Neuronal stem cell (in vitro differentiated cells): ENCODE measurements at regions not wholly inside any gene's neighbourhood (a gene's known extent, or its start where the extent isn't known, plus 50 kb on each side); places are given as distances from the start of the nearest gene placed in this dataset.

ENCODE experiments used
- DNase-seq: peaks from one replicate; pipeline ENCODE4 v3.0.0-alpha.2; 2013; ENCODE audit warnings: low spot score
- H2AFZ ChIP-seq: one replicate; pipeline ENCODE4 v1.6.1; 2013; ENCODE audit warnings: mild to moderate bottlenecking, low read length, inconsistent platforms
- H2AK5ac ChIP-seq: 2 replicates; pipeline ENCODE4 v1.6.1; 2013; ENCODE audit warnings: low read depth, mild to moderate bottlenecking, inconsistent platforms, low read length, moderate library complexity, mixed read lengths
- H2BK120ac ChIP-seq: 2 replicates; pipeline ENCODE4 v1.6.1; 2013; ENCODE audit warnings: low read depth, mild to moderate bottlenecking, inconsistent platforms, low read length, moderate library complexity, mixed read lengths
- H2BK12ac ChIP-seq: one replicate; pipeline ENCODE4 v1.6.1; 2013; ENCODE audit warnings: low read length, inconsistent platforms
- H2BK15ac ChIP-seq: 2 replicates; pipeline ENCODE4 v1.6.1; 2013; ENCODE audit warnings: mild to moderate bottlenecking, low read length, inconsistent platforms, mixed read lengths
- H2BK5ac ChIP-seq: one replicate; pipeline ENCODE4 v1.6.1; 2013; ENCODE audit warnings: inconsistent platforms, mild to moderate bottlenecking, low read length, moderate library complexity
- H3K14ac ChIP-seq: one replicate; pipeline ENCODE4 v1.6.1; 2013; ENCODE audit warnings: low read length, inconsistent platforms
- H3K18ac ChIP-seq: 2 replicates; pipeline ENCODE4 v1.6.1; 2013; ENCODE audit warnings: low read length, inconsistent platforms
- H3K23ac ChIP-seq: 2 replicates; pipeline ENCODE4 v1.6.1; 2013; ENCODE audit warnings: low read depth, mild to moderate bottlenecking, mixed read lengths, low read length, inconsistent platforms; ENCODE audit not compliant: poor library complexity
- H3K27ac ChIP-seq: replicated peaks from 3 replicates; pipeline ENCODE4 v1.5.1; 2013; ENCODE audit warnings: low read length, inconsistent platforms
- H3K27me3 ChIP-seq, 3 experiments: 2 replicates each; pipeline ENCODE4 v1.6.1; 2013; ENCODE audit warnings: low read length in 3 of 3, mild to moderate bottlenecking in 2 of 3, inconsistent platforms in 1 of 3, low read depth in 1 of 3, mixed read lengths in 1 of 3, moderate library complexity in 1 of 3; ENCODE audit not compliant: control insufficient read depth in 3 of 3, insufficient read depth in 3 of 3
- H3K36me3 ChIP-seq, 2 donors: replicated peaks in 1 of 2; 2 replicates each; pipeline ENCODE4 v1.6.1; 2013; ENCODE audit warnings: low read length in 2 of 2; ENCODE audit not compliant: control insufficient read depth in 2 of 2, insufficient read depth in 2 of 2
- H3K4ac ChIP-seq: 2 replicates; pipeline ENCODE4 v1.6.1; 2013; ENCODE audit warnings: inconsistent platforms, mild to moderate bottlenecking, low read length, moderate library complexity
- H3K4me1 ChIP-seq, 2 donors: 1 replicate in 1 of 2; 2 replicates in 1 of 2; pipeline ENCODE4 v1.6.1; 2013; ENCODE audit warnings: low read length in 2 of 2, low read depth in 1 of 2; ENCODE audit not compliant: control insufficient read depth in 2 of 2, insufficient read depth in 1 of 2
- H3K4me2 ChIP-seq: one replicate; pipeline ENCODE4 v1.6.1; 2013; ENCODE audit warnings: mild to moderate bottlenecking, low read length, inconsistent platforms; ENCODE audit not compliant: insufficient read depth, poor library complexity, severe bottlenecking
- H3K4me3 ChIP-seq, 2 donors: 2 replicates each; pipeline ENCODE4 v1.5.1; 2013; ENCODE audit warnings: low read length in 2 of 2, mild to moderate bottlenecking in 2 of 2, inconsistent platforms in 1 of 2, moderate library complexity in 1 of 2
- H3K79me1 ChIP-seq: one replicate; pipeline ENCODE4 v1.6.1; 2013; ENCODE audit warnings: low read depth, mild to moderate bottlenecking, inconsistent platforms, low read length, moderate library complexity
- H3K9ac ChIP-seq: one replicate; pipeline ENCODE4 v1.6.1; 2013; ENCODE audit warnings: mild to moderate bottlenecking, low read depth, low read length, inconsistent platforms; ENCODE audit not compliant: poor library complexity
- H3K9me3 ChIP-seq, 2 donors: replicated peaks in 1 of 2; 2 replicates each; pipeline versions ENCODE3 to v1.6.1; 2013; ENCODE audit warnings: low read length in 2 of 2, mild to moderate bottlenecking in 2 of 2, inconsistent platforms in 1 of 2, low read depth in 1 of 2, mixed read lengths in 1 of 2, moderate library complexity in 1 of 2; ENCODE audit not compliant: control insufficient read depth in 2 of 2, insufficient read depth in 1 of 2
- H4K8ac ChIP-seq: one replicate; pipeline ENCODE4 v1.6.1; 2013; ENCODE audit warnings: low read depth, mild to moderate bottlenecking, inconsistent platforms, low read length, moderate library complexity
- H4K91ac ChIP-seq: one replicate; pipeline ENCODE4 v1.6.1; 2013; ENCODE audit warnings: low read length, low read depth, mild to moderate bottlenecking, inconsistent platforms; ENCODE audit not compliant: poor library complexity
- WGBS, 2 donors: extraction: QIAGEN DNeasy Blood & Tissue Kit; methylation state at CpG; one replicate each; pipeline ENCODE4 v1.1.7; 2013; ENCODE audit warnings: missing lambda C conversion rate in 2 of 2, mixed read lengths in 1 of 2; ENCODE audit not compliant: insufficient read length in 2 of 2, insufficient replicate concordance in 1 of 2; ENCODE audit errors: extremely low coverage in 2 of 2; 5-methylcytosine and 5-hydroxymethylcytosine counted together

DNA sequence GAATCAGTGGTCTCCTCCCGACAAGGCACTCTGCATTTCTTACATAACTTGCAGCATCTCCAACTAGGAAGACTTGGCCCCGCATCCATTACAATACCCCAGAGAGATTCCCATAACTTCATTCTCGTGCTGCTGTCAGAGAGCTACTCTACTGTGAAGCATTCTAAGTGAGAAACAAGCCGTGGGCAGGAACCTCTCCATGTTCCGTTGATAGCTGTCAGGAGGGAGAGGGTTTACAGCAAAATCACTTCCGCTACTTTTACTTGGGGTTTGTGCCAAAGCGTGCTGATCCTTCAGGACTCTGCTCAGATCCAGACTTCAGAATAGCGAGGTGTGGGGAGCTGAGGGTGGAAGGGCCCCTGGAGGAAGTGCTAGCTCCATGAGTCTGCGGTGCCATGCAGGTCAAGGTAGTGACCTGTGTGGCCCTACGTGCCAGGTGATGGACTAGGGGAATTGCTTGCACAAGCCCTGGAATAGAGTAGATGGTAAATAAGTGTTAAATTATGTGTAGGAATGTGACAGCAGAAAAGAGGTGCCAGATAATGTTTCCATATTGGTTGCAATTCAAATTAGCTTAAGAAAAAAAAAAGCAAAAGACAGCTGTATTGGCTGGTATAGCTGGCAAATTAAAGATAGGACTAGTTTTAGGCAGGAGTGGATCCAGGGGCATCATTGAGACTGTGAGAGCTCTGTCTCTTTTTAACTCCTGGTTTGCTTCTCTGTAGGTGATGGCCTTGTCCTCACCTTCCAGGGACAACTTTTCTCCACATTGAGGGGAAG is 358.5 kb upstream of the ERCC4 start:
- H3K9me3 ChIP-seq: no peaks in the 10 kb centered on the region
- no peak overlapping the region for H3K4ac ChIP-seq
- no peak overlapping the region for H2AK5ac ChIP-seq
- H3K36me3 ChIP-seq: no peaks in the 10 kb centered on the region
- DNase-seq: no peak
- no peaks in the 10 kb centered on the region for H3K79me1 ChIP-seq
- no peak overlapping the region for H3K9ac ChIP-seq
- no peak overlapping the region for H3K14ac ChIP-seq
- no peak overlapping the region for H3K18ac ChIP-seq
- no CpG with 5 or more reads among the region's 10 CpGs for WGBS, 2 donors
- H3K27me3 ChIP-seq: no peaks in the 10 kb centered on the region
- H2AFZ ChIP-seq: no peak overlapping the region
- H2BK15ac ChIP-seq: no peak overlapping the region
- no peak overlapping the region for H4K91ac ChIP-seq
- no peak overlapping the region for H4K8ac ChIP-seq
- H3K4me1 ChIP-seq: no peaks in the 10 kb centered on the region
- H2BK120ac ChIP-seq: no peak overlapping the region
- H2BK5ac ChIP-seq: no peak overlapping the region
- no peak overlapping the region for H3K4me3 ChIP-seq
- no peak overlapping the region for H3K27ac ChIP-seq
- no peak overlapping the region for H2BK12ac ChIP-seq
- no peak overlapping the region for H3K4me2 ChIP-seq
- H3K23ac ChIP-seq: no peak overlapping the region

DNA sequence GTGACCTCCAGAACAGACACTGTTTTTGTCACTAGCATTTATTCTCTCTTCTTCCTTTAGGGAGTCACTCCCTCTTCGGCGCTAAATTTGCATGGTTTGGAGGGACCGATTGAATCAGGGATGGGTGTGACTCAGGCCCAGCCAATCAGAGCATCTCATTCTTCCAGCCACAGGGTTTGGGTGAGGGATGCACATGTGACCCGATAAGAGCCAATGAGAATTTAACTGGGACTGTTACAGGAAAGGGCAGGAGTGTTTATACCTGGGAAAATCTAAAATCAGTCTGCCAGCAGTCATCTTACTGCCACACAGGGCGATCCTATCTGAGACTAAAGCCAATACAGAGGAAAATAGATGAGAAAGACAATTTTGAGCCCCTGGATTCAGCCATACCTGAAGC is 351.2 kb upstream of the ERCC4 start:
- no peak overlapping the region for H4K8ac ChIP-seq
- WGBS, 2 donors: no CpG with 5 or more reads among the region's 5 CpGs

DNA sequence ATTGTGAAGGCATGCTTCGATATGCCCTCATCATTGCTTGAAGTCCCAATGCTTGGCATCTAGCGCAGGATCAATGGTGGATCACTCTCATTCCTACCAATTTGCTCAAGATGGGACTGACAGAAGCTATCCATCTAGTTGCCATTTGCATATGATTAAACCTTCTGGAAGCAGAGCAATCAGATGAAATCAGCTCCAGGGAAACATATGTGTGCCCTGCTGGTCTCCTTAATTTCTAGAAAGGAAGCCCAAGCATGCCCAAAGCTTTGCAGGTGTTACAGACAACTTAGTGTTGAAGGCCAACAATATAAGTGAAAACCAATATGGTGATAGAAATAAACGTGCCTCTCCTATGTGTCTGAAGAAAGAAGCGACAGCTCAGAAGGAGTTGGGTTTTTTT is 350.0 kb upstream of the ERCC4 start:
- no peaks in the 10 kb centered on the region for H3K36me3 ChIP-seq
- H2BK15ac ChIP-seq: no peak overlapping the region
- no peak overlapping the region for H3K27ac ChIP-seq
- no peaks in the 10 kb centered on the region for H3K79me1 ChIP-seq
- H3K4me1 ChIP-seq: no peaks in the 10 kb centered on the region
- no peak for DNase-seq
- H2AK5ac ChIP-seq: no peak overlapping the region
- no peak overlapping the region for H3K14ac ChIP-seq
- no peak overlapping the region for H4K91ac ChIP-seq
- no peak overlapping the region for H3K18ac ChIP-seq
- H4K8ac ChIP-seq: no peak overlapping the region
- no peak overlapping the region for H3K23ac ChIP-seq
- H2BK5ac ChIP-seq: no peak overlapping the region
- H3K4me2 ChIP-seq: no peak overlapping the region
- no peaks in the 10 kb centered on the region for H3K27me3 ChIP-seq
- no peak overlapping the region for H2BK120ac ChIP-seq
- H3K9ac ChIP-seq: no peak overlapping the region
- no peaks in the 10 kb centered on the region for H3K9me3 ChIP-seq
- no peak overlapping the region for H2AFZ ChIP-seq
- H2BK12ac ChIP-seq: no peak overlapping the region
- no CpG with 5 or more reads among the region's 4 CpGs for WGBS, 2 donors
- H3K4ac ChIP-seq: no peak overlapping the region
- no peak overlapping the region for H3K4me3 ChIP-seq

More for the DNA sequence above, 351.2 kb upstream of the ERCC4 start:
- no peak overlapping the region for H2BK5ac ChIP-seq
- H3K4ac ChIP-seq: no peak overlapping the region
- no peak overlapping the region for H3K18ac ChIP-seq
- H3K14ac ChIP-seq: no peak overlapping the region
- H3K9me3 ChIP-seq: no peaks in the 10 kb centered on the region
- H3K27ac ChIP-seq: no peak overlapping the region
- no peak overlapping the region for H2AK5ac ChIP-seq
- H3K23ac ChIP-seq: no peak overlapping the region
- no peak overlapping the region for H2BK120ac ChIP-seq
- H3K4me3 ChIP-seq: no peak overlapping the region
- H3K79me1 ChIP-seq: no peaks in the 10 kb centered on the region
- no peak overlapping the region for H2AFZ ChIP-seq
- H3K4me2 ChIP-seq: no peak overlapping the region
- no peaks in the 10 kb centered on the region for H3K36me3 ChIP-seq
- no peak overlapping the region for H4K91ac ChIP-seq
- no peaks in the 10 kb centered on the region for H3K27me3 ChIP-seq
- H2BK12ac ChIP-seq: no peak overlapping the region
- no peak overlapping the region for H3K9ac ChIP-seq
- no peaks in the 10 kb centered on the region for H3K4me1 ChIP-seq
- no peak overlapping the region for H2BK15ac ChIP-seq
- DNase-seq: no peak

DNA sequence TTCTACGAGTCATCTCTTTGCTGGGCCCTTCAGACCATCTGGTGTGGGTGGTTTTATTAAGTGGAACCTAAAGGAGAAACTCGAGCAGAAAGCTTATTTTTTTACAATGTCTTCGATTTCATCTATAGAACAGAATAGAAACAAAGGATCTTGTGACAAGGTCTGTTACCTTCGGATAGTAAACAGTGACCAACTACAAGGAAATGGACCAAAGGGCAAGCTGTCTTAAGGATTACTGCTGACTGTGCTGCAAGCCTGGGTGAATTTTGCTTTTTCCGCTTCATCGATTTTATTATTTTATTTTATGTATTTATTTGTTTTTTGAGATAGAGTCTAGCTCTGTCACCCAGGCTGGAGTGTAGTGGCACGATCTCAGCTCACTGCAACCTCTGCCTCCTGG is 348.9 kb upstream of the ERCC4 start:
- H3K23ac ChIP-seq: no peak overlapping the region
- H2BK5ac ChIP-seq: no peak overlapping the region
- H3K4me1 ChIP-seq: no peaks in the 10 kb centered on the region
- no peak overlapping the region for H3K14ac ChIP-seq
- H2AFZ ChIP-seq: no peak overlapping the region
- H3K9me3 ChIP-seq: no peaks in the 10 kb centered on the region
- no peak overlapping the region for H2AK5ac ChIP-seq
- H2BK120ac ChIP-seq: no peak overlapping the region
- H4K8ac ChIP-seq: no peak overlapping the region
- H3K79me1 ChIP-seq: no peaks in the 10 kb centered on the region
- H3K18ac ChIP-seq: no peak overlapping the region
- H3K27ac ChIP-seq: no peak overlapping the region
- no peaks in the 10 kb centered on the region for H3K36me3 ChIP-seq
- H3K9ac ChIP-seq: no peak overlapping the region
- no peak overlapping the region for H3K4me2 ChIP-seq
- no peak overlapping the region for H2BK15ac ChIP-seq
- no peak overlapping the region for H3K4ac ChIP-seq
- no peak for DNase-seq
- H3K4me3 ChIP-seq: no peak overlapping the region
- H2BK12ac ChIP-seq: no peak overlapping the region
- H4K91ac ChIP-seq: no peak overlapping the region
- no peaks in the 10 kb centered on the region for H3K27me3 ChIP-seq
- WGBS, 2 donors: no CpG with 5 or more reads among the region's 7 CpGs
